Thymus (tissue), 11 donors: ENCODE measurements at regions not wholly inside any gene's neighbourhood (a gene's known extent, or its start where the extent isn't known, plus 50 kb on each side); places are given as distances from the start of the nearest gene placed in this dataset.

Source experiments
- DNase-seq, 9 donors: peaks; one replicate each; pipeline ENCODE4 v3.0.0-alpha.2; 2013; ENCODE audit warnings: low spot score in 9 of 9, low read depth in 6 of 9, missing footprints in 1 of 9
- H3K27ac ChIP-seq, 2 donors: one replicate each; pipeline ENCODE4 v1.5.1; 2013; ENCODE audit warnings: control low read depth in 1 of 2, low read depth in 1 of 2, low read length in 1 of 2, mild to moderate bottlenecking in 1 of 2, moderate library complexity in 1 of 2
- H3K27me3 ChIP-seq, 2 donors: one replicate each; pipeline ENCODE4 v1.5.1; 2013; ENCODE audit warnings: low read length in 1 of 2; ENCODE audit not compliant: control insufficient read depth in 2 of 2, insufficient read depth in 1 of 2
- H3K36me3 ChIP-seq, 2 donors: one replicate each; pipeline ENCODE4 v1.5.1; 2013; ENCODE audit warnings: low read length in 1 of 2, mild to moderate bottlenecking in 1 of 2, moderate library complexity in 1 of 2; ENCODE audit not compliant: control insufficient read depth in 2 of 2, insufficient read depth in 2 of 2
- H3K4me1 ChIP-seq, 2 donors: one replicate each; pipeline ENCODE4 v1.5.1; 2013; ENCODE audit warnings: low read length in 2 of 2; ENCODE audit not compliant: control insufficient read depth in 2 of 2, insufficient read depth in 2 of 2
- H3K4me3 ChIP-seq, 2 donors: one replicate each; pipeline ENCODE4 v1.5.1; 2013; ENCODE audit warnings: low read length in 2 of 2, control low read depth in 1 of 2, mild to moderate bottlenecking in 1 of 2
- H3K9me3 ChIP-seq, 2 donors: one replicate each; pipeline ENCODE4 v1.5.1; 2013; ENCODE audit warnings: low read length in 1 of 2, mild to moderate bottlenecking in 1 of 2; ENCODE audit not compliant: control insufficient read depth in 2 of 2, insufficient read depth in 1 of 2
- WGBS: extraction: QIAGEN DNeasy Blood & Tissue Kit; methylation state at CpG from one replicate; pipeline ENCODE4 v1.1.7; 2013; 5-methylcytosine and 5-hydroxymethylcytosine counted together
- donor health status: healthy.

DNA sequence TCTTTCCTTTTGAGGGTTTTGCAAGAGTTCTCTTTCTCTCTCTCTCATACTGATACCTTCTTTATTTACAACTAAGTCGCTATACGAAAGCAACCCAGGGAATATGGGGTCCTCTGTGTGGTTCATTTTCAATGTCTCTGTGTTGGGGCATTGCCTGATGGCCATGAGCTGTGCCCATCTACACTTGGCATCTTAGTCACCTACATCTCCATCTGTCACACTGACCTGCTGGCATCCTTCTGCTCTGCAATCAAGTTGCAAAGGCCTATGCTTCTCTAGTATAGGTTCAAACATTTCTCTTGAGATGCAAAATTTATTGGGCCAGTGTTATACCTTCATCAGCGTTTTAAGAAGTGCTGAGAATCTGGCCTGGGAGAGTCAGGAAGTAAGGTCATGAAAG lies 228.2 kb downstream of the MTRR start:
- Histone ChIP-seq H3K27ac (no peak overlapping the region), H3K27me3 (no peaks in the 10 kb centered on the region), H3K4me1 (no peaks in the 10 kb centered on the region), H3K9me3 (no peaks in the 10 kb centered on the region), H3K4me3 (no peak overlapping the region), H3K36me3 (no peaks in the 10 kb centered on the region)
- no peak for DNase-seq
- 93% methylated on average over 3 of the region's 3 CpGs for WGBS

DNA sequence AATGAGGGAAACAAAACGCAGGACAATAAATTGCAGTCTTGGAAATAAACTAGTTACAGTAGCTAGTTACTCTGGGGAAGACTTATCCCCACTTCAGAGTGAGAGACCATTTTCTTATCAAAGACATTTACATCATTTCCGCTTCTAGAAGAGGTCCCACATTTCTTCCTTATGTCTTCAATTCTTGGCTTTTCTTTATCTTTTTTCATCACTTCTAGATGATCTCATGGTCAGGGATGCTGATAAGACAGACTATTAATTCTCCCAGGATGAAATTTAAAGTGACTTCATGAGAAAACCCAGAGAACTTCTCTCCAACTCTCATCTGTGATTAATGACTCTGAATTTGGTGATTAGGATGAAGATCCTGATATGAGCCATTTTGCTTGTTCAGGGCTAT lies 229.1 kb downstream of the MTRR start:
- 88% methylated on average over 2 of the region's 2 CpGs for WGBS

GRCh38 chr5:8102714-8103113 lies 233.8 kb downstream of the MTRR start:
- Histone ChIP-seq H3K4me1 (no peaks in the 10 kb centered on the region), H3K36me3 (no peaks in the 10 kb centered on the region), H3K4me3 (no peak overlapping the region), H3K9me3 (no peaks in the 10 kb centered on the region), H3K27me3 (no peaks in the 10 kb centered on the region), H3K27ac (no peak overlapping the region)
- WGBS: 87% methylated on average over 1 of the region's 1 CpG
- DNase-seq: no peak

More for the DNA sequence above, 229.1 kb downstream of the MTRR start:
- Histone ChIP-seq H3K36me3 (no peaks in the 10 kb centered on the region), H3K27me3 (no peaks in the 10 kb centered on the region), H3K27ac (no peak overlapping the region), H3K4me3 (no peak overlapping the region), H3K4me1 (no peaks in the 10 kb centered on the region), H3K9me3 (no peaks in the 10 kb centered on the region)
- no peak for DNase-seq

- H3K27ac ChIP-seq: no peak overlapping the region
- no peaks in the 10 kb centered on the region for H3K4me1 ChIP-seq
- WGBS: 88% methylated on average over 3 of the region's 3 CpGs
- H3K27me3 ChIP-seq: no peaks in the 10 kb centered on the region
- no peaks in the 10 kb centered on the region for H3K9me3 ChIP-seq
- no peak overlapping the region for H3K4me3 ChIP-seq
- no peak for DNase-seq
- H3K36me3 ChIP-seq: no peaks in the 10 kb centered on the region
Observed at GRCh38 chr5:8114597-8115266, 245.8 kb downstream of the MTRR start.

DNA sequence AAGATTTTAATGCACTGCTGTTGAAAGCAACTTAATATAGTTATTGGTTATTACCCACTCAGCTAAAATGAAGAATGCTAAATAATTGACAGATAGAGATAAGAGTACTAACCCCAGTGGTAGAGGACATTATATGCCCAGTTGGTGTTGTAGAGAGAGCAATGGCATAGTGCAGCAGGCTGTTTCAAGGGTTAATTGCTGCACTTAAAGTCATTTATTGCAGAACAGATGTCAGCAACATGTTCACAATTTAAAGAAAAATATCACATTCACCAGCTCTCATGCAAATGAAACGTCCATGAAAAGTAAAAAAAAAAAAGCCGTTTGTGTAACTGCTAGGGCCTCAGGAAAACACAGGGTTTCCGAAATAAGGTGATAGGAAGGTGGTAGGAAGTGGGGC lies 254.6 kb downstream of the MTRR start:
- Histone ChIP-seq H3K27me3 (no peaks in the 10 kb centered on the region), H3K27ac (no peak overlapping the region), H3K9me3 (no peaks in the 10 kb centered on the region), H3K4me3 (no peak overlapping the region), H3K36me3 (no peaks in the 10 kb centered on the region), H3K4me1 (no peaks in the 10 kb centered on the region)
- no peak for DNase-seq
- 73% methylated on average over 3 of the region's 3 CpGs for WGBS

DNA sequence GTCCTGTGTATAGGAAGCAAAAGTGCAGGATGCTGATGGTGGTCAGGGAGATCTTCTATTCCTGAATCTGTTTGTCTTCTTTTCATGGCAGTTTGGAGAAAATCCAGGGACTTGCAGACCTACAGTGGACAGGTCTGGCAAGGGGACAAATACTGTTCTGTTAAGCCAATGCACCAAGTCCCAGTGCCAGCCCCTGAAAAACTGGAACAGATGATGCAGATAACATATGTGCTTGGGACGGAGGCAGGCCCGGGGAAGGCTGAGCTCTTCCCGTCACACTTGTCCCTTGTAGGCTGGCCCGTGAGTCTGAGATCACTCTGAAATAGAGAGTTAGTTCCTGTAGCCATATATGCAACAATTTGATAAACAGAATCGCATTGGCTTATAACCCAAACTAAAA lies 265.7 kb downstream of the MTRR start:
- no peaks in the 10 kb centered on the region for H3K36me3 ChIP-seq
- H3K4me3 ChIP-seq: no peak overlapping the region
- no peaks in the 10 kb centered on the region for H3K4me1 ChIP-seq
- WGBS: 95% methylated on average over 5 of the region's 5 CpGs
- no peaks in the 10 kb centered on the region for H3K9me3 ChIP-seq
- no peak overlapping the region for H3K27ac ChIP-seq
- no peak for DNase-seq
- H3K27me3 ChIP-seq: no peaks in the 10 kb centered on the region

- DNase-seq: no peak
- Histone ChIP-seq H3K27ac (no peak overlapping the region), H3K36me3 (no peaks in the 10 kb centered on the region), H3K9me3 (no peaks in the 10 kb centered on the region), H3K4me3 (no peak overlapping the region), H3K4me1 (no peaks in the 10 kb centered on the region), H3K27me3 (no peaks in the 10 kb centered on the region)
- 72% methylated on average over 4 of the region's 4 CpGs for whole genome bisulfite sequencing
Observed at GRCh38 chr5:8135742-8136141, 266.8 kb downstream of the MTRR start.

DNA sequence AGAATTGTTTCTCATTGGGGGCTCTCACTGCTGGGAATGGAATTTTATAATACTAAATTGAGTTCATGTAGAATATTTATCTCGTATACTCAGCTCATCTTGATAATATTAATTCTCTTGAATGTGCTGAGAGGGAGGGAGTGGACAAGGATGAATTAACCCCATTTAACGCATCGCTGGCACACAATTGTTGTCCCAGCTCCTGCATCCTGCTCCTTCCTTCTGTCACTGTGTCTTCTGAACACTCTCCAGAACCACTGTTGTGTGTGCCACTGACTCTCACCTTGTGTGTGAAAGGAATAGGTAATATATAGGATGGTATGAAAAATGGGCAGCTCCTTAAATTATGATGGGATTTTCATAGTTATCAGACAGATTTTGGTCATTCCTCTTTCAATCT lies 267.3 kb downstream of the MTRR start:
- Histone ChIP-seq H3K4me3 (no peak overlapping the region), H3K27ac (no peak overlapping the region), H3K4me1 (no peaks in the 10 kb centered on the region), H3K27me3 (no peaks in the 10 kb centered on the region), H3K36me3 (no peaks in the 10 kb centered on the region), H3K9me3 (no peaks in the 10 kb centered on the region)
- 95% methylated on average over 3 of the region's 3 CpGs for WGBS
- no peak for DNase-seq

DNA sequence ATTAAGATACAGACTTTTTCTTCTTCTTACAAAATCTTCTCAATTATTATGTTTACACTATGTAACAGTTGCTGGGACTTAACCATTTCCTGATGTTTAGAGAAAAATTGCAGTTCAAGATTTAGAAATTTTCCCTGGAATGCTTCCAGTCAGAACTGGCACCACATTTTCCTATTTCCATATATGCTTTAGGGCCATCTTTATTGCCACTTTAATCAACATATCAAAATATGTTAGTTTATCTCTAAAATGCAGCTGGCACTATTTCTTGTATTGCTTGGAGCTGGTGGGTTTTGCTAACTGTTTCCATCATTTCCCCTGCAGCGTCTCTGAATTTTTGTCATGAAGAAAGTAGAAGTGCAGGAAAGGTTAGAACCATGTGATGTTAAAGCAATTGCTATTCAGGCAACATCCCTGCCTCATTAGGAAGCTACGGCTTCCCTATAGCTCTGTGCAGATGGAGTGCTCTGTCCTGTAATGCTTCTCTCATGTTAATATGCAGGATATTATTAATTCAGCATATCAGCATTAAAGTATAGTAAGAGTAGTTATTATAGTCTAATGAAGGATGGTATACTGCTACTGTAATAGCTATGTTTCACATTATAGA lies 269.1 kb downstream of the MTRR start:
- Histone ChIP-seq H3K9me3 (no peaks in the 10 kb centered on the region), H3K27ac (no peak overlapping the region), H3K4me1 (no peaks in the 10 kb centered on the region), H3K36me3 (no peaks in the 10 kb centered on the region), H3K27me3 (no peaks in the 10 kb centered on the region), H3K4me3 (no peak overlapping the region)
- WGBS: 60% methylated on average over 2 of the region's 2 CpGs
- DNase-seq: no peak
